ENCODE measurements at regions not wholly inside any gene's neighbourhood (a gene's known extent, or its start where the extent isn't known, plus 50 kb on each side); places are given as distances from the start of the nearest gene placed in this dataset.

- DNase-seq (ENCODE audit: extremely low read depth, low read depth), result no peak
Observed at GRCh38 chr2:6443061-6443823, 422.5 kb downstream of the CMPK2 start.

DNA sequence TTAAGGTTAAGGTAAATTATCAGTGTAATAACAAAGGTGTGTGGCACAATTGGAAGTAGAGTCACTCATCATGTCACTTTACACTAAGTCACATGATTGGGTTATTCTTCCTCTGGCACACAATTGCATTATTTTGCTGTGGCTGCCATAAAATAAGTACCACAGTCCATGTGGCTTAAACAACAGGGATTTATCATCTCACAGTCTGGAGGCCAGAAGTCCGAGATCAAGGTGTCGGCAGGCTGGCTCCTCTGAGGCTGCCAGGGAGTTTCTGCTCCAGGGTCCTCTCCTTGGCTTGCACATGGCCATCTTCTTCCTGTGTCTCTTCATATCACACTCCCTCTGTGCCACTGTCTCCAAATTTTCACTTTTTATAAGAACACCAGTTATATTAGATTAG lies 421.2 kb downstream of the CMPK2 start:
- DNase-seq (ENCODE audit: extremely low read depth, low read depth), result no peak

DNA sequence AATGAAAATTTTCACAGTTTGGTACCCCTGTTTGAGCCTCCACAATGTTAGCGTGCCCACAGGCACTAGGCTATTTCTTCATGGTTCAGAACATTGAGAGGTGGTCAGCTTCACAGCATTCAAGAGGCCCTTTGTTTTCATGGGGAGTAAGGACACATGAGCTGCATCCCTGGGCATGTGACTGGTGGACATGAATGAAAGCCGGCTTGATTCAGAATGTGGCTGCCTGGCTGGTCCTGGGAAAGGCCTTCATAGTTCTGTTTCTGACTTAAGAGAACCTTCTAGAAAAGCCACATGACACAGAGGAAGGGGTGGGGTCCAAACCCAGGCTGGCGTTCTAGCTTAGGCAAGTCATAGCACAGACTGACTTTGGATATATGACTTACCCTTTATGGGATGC lies 420.6 kb downstream of the CMPK2 start:
- DNase-seq (ENCODE audit: extremely low read depth, low read depth), result no peak

DNA sequence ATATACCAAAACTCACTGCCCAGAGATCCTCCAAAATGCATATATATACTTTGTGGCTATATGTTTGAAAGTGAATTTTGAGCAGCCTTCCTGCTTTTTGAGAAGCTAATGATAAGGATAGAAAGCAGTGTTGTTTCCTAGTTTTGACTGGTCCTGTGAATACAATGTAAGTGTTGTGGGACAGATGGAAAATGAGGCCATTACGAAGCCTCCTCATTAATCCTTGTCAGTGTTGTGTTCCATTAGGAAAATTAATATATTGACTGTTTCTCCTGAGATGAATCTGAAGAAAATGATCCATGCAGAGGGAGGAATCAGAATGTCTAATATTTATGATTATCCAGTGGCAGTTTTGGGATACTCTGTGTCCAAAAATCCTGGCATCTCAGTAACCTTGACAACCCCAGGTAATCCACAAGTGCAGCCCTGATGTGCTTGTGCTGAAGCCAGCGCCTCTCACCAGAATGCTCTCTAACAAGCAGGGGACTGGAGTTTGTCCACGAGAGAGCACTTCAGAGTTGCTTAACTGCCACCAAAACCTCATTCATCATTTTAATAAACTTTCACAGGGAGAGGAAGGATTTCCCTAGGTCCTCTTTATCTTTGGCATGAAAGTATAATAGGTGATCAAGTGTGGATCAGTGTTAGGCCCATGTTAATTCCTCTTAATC lies 418.6 kb downstream of the CMPK2 start:
- DNase-seq (ENCODE audit: extremely low read depth, low read depth), result no peak

DNA sequence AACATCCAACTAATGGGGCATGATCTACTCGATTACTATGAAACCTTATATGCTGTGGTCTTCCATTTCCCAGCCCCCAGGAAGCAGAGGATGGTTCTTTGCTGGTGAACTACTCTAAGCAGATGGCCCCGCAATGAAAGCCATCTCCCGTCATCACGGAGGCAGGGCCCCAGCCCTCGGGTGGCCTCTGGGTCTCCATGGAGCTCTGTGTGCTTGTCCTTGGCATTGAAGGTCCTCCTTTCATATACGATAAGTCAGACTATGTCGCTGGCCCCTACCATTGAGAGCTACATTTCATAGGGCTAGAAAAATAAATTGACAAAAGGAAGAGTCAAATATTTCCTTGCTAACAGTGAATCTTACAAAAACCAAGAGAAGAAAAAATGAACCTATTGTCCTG lies 416.8 kb downstream of the CMPK2 start:
- no peak for DNase-seq (ENCODE audit: extremely low read depth, low read depth)

- no peak for DNase-seq (ENCODE audit: extremely low read depth, low read depth)
Observed at GRCh38 chr2:6449343-6449742, 416.4 kb downstream of the CMPK2 start.

- DNase-seq (ENCODE audit: extremely low read depth, low read depth), result peak; percentile 1
Observed at GRCh38 chr2:6452702-6453481, 412.8 kb downstream of the CMPK2 start.

DNA sequence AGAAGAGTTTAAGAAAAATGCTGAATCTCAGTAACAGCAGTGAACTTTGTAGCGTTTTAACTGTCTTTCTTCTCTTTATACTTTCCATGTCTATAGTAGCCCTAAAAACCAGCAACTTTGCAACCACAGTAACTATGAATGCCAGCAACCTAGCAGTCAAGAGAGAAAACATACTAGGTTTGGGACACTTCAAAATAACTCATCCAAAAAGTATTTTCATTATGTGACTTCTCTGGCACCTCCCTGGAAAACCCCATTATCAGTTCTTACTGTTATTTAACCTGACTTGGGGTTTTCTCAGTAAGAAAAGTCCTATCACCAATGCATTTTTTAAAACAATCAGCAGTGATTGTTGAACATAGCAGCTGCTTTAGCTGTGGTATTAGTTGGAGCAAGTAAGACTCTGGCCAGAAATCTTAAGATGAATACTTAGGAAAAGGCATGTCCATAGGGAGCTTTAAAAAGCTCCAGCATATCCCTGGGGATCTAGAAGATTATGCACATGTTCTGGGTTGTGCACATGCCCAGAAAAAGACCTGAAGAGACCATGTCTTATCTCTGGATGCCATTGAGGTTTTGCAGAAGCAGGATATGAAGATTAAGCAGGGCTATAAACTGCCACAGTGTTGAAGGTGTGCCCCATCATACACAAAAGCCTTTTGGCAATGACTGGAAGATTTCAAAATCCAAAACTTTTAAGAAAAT lies 411.3 kb downstream of the CMPK2 start:
- no peak for DNase-seq (ENCODE audit: extremely low read depth, low read depth)

DNA sequence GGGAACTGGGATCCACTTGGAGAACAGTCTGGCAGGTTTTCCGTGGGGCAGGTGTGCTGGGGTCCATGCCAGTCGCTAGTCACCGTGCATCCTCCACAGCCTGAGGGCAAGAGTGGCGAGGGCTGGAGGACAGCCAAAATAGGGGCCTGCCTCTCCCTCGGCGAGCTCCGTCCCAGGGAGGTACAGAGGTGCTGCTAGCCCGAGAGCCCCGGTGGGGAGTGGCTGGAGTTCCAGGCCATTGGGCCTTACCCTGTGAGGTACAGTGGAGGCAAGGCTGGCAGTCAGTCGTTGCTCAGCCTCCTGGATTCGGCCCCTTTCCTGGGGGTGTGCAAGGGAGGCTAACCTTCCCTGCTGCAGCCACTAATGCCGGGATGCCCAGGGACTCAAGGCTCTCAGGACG lies 406.6 kb downstream of the CMPK2 start:
- no peak for DNase-seq (ENCODE audit: extremely low read depth, low read depth)

GRCh38 chr2:6470518-6470917 lies 395.2 kb downstream of the CMPK2 start:
- no peak for DNase-seq (ENCODE audit: extremely low read depth, low read depth)

DNA sequence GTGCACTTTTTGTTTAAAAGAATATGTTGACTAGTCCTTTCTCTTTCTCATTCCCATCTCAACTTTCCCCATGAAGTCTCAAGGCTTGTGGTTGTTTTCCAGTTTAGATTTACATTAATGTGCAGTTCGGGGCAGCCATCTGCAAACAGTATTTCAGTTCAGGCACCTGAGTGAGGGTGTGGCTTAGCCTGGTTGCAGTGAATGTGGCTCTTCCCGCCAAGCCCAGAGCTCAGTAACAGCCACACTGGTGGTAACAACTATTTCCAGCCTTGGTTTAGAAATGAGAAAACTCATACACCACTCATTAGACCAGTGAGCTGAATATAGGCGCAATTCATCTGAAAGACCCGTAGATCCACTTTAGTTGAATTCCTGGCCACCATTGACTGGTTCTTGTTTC lies 394.3 kb downstream of the CMPK2 start:
- no peak for DNase-seq (ENCODE audit: extremely low read depth, low read depth)

DNA sequence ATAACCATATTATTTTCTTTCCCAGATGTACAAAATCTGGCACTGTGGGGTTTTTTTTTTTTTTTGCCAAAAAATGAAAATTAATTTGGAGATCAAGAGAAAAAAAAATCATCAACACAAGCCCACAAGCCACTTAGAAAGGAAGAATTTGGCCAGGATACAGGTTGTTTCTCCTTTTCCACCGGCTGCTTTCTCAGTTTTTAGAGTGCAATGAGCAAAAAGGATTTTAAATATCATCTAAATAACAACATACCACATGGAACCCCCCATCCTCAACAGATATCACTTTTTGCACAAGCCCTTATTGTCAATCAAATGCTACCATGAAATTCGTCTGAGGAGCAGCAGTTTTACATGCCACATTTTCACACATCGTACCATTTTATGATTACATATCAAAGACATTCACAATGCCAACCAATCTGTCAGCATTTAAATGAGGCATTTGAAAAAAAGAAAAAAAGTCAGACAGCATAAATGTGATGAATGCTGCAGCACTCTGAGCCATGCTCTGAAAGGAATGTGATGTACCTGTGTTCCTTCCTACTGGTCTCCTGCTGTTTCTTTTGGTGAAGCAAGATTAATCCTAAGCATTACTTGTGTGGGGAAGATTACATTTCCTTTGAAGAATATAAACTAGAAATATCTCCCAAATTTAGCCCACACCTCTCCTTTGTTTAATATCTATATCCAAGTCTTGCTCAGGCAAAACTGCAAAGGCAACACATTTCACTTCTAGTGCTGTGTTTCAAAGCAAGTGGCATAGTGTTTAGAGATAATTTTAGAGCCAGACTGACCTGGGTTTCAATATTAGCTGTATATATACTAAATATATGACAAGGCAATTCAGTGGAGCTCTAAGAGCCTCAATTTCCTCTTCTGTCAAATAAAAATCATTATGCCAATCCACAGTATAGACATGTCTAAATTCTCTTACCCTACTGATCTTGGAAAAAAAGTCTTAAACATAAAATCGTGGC lies 391.3 kb downstream of the CMPK2 start:
- no peak for DNase-seq (ENCODE audit: extremely low read depth, low read depth)

DNA sequence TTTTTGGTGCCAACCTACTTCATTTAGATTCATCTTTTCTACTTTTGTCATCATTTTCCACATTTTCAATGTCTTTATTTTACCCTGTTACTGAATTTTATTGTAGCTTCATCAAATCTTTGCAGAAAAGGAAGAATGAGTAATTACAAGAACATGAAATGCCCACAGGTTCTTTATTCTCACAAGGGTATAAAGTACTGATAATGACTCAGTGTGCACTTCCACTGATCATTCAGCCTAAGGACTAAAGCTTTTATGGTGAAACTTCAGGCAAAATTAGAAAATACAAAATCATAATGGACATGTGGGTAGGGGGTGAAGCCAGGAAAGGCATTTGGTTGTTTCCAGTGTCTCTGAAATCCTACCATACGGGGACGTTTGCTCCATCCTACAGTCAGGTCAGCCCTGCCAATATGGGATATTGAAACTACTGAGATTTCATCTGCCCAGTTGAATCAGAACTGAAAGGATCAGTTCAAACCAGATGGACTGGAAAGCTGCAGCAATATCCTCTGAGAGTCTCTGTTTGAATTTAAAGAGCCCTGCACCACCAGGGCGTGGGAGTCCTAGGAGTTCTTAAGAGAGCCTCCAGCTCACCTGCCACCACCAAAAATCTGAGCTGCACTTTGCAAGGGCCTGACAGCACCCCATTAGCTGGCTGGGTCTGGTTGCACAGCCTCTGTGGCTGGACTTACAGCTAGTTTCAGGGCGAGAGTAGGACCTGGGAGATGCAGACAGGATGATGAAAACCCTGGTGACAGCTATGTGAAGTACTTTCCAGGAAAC lies 390.4 kb downstream of the CMPK2 start:
- no peak for DNase-seq (ENCODE audit: extremely low read depth, low read depth)

DNA sequence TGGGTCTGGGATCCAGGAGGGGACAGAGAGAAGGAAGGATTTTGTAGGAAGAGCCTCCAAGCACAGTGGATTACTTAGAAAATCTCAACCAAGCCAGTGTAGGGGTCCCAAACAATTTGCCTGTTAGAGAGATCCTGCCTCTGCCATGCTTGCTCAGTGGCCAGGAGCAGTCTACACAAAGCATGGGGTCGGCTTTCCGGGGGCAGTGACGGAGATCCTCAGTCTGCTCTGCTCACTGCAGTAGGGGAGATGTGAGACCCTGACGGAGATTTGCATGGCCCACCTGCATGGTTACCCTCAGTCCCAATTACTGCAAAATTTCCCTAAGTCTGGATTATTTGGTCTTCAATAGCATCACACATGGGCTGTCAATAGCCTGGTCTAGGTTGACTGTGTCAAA lies 385.2 kb downstream of the CMPK2 start:
- DNase-seq (ENCODE audit: extremely low read depth, low read depth), result no peak

GRCh38 chr2:6482256-6482655 lies 383.5 kb downstream of the CMPK2 start:
- DNase-seq (ENCODE audit: extremely low read depth, low read depth), result no peak

GRCh38 chr2:6487765-6488164 lies 377.9 kb downstream of the CMPK2 start:
- no peak for DNase-seq (ENCODE audit: extremely low read depth, low read depth)

DNA sequence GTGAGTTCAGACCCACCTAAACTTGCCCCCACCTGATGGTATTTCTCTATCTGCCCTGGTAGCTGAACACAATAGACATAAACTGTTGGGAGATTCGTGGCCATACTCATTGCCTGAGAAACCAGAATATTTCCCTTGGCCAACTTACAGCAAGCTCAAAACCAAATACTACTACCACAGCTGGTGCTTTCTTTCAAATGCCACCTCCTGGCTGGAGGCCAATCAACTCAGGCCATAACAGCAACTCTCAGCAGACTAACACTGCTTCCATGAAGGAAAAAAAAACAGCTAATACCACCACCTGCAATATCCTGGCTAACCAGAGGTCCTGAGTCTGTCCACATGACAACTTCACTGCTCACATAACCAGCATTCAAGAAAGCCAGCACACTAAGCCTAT lies 373.1 kb downstream of the CMPK2 start:
- no peak for DNase-seq (ENCODE audit: extremely low read depth, low read depth)

GRCh38 chr2:6493266-6493665 lies 372.4 kb downstream of the CMPK2 start:
- DNase-seq (ENCODE audit: extremely low read depth, low read depth), result no peak

- no peak for DNase-seq (ENCODE audit: extremely low read depth, low read depth)
Observed at GRCh38 chr2:6493669-6494068, 372.0 kb downstream of the CMPK2 start.

Data from NCI-H460 (cell line).